GM18951 (cell line): ENCODE measurements at regions not wholly inside any gene's neighbourhood (a gene's known extent, or its start where the extent isn't known, plus 50 kb on each side); places are given as distances from the start of the nearest gene placed in this dataset.

ENCODE experiments used
- POLR2A ChIP-seq: IDR thresholded peaks from 4 replicates; pipeline ENCODE4 v1.6.1; 2011; ENCODE audit warnings: mild to moderate bottlenecking; ENCODE audit not compliant: insufficient read length, insufficient read depth; ENCODE audit errors: extremely low read depth
- in situ Hi-C: fragments of 300-500 bp; cut with MboI; formaldehyde crosslinking; loops from one replicate; pipeline ENCODE4 v1.12.0; 2022; ENCODE audit warnings: low sequenced_read_pairs, mixed read lengths, inconsistent platforms; ENCODE audit not compliant: unreplicated experiment

DNA sequence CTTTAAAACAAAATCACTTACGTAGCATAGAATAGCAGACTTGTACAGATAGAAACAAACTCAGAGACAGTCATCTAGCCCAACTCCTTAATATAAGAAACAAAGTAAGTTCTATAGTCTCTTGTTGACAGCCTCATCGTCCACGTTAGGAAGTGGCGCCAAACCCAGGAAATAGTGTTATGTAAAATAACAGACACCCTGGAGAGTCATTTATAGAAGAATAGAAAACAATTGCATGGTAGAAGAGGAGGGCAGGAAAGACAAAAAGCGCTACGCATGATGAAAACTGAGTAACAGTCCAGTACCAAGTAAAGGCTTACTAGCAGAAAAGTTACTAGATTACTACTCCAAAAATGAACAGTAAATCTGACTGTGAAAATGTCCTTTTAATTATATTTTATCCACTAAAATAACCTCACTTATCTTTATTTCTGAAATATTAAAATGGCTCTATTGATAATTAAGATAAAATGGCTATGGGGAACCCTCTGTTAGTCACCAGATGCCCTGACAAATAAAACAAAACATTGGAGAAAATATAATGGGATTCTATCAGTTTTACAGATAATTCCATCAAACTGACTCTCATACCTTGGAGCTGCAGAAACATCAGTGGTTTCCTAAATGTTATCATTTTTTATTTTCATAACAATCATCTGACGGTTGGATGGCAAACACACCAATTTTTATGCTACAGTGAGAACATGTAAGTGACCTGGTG is 434.0 kb upstream of the C9orf72 start:
- in situ Hi-C loops: no loop called here
- no peak for TF ChIP-seq POLR2A

DNA sequence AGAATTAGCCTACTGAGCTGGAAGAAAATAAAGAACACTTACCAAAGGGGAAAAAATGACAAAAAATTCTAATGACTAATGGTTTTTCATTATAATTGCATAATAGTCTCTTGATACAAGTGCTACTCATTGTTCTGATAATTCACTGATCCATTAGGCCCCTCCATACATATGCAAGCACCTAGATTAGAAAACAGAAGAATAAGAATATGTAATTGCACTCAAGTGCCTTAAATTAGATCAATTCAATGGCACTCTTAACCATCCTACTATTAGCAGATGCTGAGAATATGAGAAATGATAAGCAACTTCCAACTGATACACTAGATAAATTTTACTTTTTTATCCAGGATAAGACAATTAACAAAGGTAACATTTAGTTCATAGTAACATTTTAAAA is 440.9 kb upstream of the C9orf72 start:
- TF ChIP-seq POLR2A: no peak
- in situ Hi-C loops: no loop called here

DNA sequence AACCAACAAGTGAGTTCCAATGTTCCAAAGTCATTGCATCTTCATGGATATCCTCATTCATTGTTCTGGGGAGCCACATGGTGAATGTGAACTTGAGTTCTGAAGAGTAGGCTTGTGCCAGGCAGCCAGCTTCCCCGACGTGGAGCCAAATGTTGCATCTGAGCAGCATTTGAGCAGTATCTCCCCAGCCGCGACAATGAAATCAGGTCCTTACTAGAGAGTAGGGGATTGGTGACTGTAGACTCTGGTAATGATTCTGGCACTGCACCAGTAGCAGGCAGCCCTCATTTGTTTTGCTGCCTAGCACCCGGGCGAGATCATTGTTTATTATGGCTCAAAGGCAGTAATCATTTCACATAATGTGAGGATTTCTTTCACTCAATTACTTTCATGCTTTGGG is 451.4 kb upstream of the C9orf72 start:
- in situ Hi-C loops: no loop called here
- TF ChIP-seq POLR2A: no peak

DNA sequence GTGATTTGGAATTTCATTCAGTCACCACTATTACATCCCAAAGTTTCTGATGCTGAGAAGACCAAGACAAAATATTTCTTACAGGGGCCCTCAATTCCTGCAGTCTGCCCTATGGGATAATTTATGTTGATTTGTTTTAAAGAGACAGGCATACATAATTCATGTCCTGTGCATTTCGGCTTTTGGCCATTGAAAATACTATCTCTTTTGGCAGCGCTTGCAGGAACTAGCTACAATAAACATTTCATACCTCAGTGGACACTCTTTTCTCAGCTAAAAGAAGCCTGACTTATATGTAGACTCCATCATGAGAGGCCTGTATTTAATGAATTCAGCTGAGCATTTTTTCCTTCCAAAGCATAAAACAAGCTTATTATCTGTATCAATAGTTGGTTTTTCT is 451.9 kb upstream of the C9orf72 start:
- in situ Hi-C loops: no loop called here
- TF ChIP-seq POLR2A: no peak

DNA sequence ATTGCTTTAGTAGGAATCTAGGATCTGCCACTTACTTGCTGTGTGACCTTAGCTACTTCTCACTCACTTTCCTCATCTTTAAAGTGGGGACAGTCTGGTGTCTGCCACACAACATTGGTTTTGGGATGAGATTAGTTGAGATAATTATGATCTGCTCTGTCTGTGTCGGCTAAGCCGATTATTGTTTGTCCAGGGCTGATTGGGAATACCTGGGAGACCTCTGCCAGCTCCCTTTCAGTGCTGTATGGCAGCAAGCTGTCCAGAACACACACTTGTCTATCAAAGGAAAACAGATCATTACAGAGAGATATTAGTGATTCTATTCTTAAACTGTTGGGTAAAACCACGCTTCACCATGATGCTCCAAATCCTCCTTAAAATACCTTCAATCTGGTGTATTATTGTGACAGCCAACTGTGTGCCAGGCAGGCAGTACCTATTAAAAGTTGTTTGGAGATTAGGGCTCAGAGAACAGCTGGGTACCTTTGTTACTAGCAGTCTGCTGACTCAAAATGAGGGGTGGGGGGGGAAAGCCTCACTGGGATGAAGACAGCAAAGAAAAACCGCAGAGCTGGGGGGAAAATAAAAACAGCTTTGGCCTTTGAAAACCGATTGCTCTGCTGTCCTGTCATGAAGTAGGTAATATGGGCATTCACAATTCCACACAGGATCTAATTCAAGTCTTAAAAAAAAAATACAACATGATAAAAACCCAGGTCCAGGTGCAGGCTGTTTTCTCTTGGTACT is 458.4 kb upstream of the C9orf72 start:
- in situ Hi-C loops: no loop called here
- no peak for TF ChIP-seq POLR2A

DNA sequence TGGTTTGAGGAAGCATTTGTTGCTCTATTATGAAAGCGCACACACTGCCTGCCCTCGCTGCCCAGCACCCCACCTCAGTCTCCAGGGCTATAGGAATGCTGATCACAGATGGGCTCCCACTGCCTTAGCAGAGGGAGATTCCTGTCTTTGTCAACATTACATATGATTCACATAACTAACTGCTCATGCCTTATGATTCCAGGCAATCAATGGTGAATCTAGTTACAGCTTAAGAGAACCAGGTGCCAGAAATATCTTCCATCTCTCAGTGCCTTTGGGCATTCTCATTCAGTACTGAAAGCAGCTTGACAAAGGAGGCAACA is 458.9 kb upstream of the C9orf72 start:
- in situ Hi-C loops: no loop called here
- no peak for TF ChIP-seq POLR2A

DNA sequence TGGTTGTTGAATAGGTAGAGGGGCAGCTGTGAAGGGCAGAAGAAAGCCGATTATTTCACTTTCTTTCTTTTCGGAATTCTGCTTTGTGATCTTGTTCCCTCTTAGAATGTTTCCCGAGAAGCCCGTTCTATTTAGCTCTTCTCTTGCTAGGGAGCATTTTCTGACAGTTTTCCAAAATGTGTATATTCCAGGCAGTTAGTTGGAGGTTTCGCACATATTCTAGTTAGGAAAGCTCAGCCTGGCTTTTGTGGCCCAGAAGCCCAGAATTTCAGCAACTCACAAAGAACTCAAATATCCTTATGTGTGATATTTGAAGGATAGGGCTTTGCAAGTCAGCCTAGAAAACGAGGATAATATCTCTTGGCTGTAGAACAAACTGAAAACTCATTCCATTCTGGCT is 461.0 kb upstream of the C9orf72 start:
- TF ChIP-seq POLR2A: no peak
- in situ Hi-C loops: no loop called here

DNA sequence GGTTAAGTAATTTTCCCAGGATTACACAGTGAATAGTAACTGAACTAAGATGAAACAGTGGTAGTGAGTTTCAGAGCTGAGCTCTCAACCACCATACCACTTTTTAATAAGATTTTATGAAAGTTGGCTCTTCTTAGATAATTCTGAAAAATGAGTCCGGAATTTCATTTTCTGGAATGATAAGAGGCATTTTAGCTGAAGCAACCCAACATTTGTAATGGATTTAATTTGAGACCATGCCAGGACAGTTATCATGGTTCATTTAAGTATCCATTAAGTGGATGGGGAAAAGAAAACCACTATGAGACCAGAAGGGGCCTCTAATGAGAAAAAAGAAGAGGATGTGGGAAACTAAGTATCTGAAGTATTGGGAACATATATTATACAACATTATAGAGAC is 464.7 kb upstream of the C9orf72 start:
- no peak for TF ChIP-seq POLR2A
- in situ Hi-C loops: no loop called here

DNA sequence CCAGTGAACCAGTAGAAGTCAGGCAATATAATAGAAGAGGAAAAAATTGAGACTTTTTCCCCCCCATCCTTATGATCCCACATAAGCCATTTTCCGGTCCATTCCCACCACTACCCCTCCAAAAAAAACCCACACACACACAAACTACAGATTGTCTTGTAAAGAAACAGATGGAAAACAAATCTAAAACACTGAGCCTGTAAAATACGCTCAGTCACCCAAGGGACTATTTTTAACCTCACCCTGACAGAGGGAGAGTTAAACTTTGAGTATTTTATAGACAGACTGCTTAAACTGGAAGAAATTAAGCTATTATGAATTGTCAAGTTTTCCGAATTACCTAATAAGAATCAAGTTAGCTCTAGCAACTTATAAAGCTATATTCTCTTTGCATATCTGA is 471.8 kb upstream of the C9orf72 start:
- in situ Hi-C loops: no loop called here
- no peak for TF ChIP-seq POLR2A

DNA sequence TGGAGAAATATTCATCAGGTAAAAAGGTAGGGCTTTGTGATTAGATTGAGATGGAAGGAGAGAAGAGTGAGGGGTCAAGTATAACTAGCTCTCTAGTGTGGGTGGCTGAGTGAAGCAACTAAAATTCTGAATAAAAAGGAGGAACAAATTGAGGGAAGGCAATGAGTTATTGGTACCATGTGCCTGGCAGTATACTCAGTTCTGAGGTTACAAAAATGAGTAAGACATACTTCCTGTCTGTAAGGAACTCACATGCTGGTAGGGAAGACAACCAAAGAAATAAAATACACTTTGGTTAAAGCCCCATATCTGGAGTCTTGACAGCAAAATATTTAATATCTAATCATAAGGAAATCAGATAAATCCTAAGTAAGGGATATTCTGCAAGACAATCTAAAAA is 476.8 kb upstream of the C9orf72 start:
- in situ Hi-C loops: loop anchor here (25.0 kb wide), 1 partner anchor 313 kb away; no protein-coding TSS in a partner anchor
- TF ChIP-seq POLR2A: no peak

DNA sequence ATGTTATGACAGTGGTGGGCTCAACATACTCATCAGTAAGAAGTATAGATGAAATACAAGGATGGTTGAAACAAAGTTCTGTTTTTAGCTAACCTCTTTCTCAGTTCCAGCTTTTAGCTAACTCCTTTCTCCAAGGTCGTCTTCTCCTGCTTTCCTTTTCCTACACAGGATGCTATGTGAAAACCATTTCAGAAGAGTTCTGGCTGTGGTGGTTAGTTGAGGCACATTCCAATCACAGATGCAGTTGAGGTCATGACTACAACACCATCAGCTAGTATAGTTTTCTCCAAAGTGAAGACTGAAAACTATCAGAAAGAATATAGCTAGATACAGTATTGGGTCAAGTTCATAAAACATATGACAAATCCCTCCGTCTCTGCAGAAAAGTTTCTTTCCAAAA is 477.7 kb upstream of the C9orf72 start:
- in situ Hi-C loops: loop anchor here (25.0 kb wide), 1 partner anchor 314 kb away; no protein-coding TSS in a partner anchor
- no peak for TF ChIP-seq POLR2A

DNA sequence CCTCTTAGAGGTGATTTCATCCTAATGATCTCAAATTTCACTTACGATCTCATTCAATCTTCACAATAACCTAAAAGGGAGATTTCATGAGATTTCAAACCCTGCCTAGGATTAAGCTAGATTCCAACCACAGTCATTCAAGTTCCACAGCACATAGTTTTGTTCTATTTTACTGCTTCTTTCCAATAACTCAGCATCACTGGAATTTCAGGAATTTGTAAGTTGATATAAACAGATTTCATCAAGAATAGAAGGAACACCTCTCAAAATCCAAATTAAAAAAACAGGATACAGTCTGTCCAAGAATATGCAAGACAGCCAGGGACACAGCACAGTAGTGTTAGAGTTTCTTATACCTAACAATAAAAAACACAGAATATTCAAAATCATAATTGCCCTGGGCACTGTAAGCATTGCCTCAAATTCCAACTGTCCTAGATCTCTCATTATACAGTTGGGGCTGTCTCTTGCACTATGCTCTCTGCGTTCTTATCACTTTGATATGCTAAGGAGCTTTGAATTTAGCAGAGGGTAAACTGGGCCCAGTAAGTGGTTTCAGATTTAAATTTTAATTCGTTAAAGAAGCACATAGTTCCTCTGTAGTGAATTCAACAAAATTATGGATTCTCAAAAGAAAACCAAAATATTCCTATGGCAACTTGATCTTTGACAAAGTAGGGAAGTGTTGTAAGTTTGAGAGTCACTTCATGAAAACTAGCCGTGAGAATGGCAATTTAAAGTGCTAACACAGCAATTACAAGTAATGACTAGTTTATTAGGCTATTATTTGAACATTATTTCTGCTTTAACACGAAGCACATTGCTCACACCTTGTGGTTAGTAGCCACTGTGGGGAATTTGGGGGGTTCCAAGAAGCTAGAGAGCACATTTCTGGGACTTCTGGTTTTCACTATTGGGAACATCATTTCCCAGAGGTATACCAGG is 478.6 kb upstream of the C9orf72 start:
- in situ Hi-C loops: loop anchor here (25.0 kb wide), 1 partner anchor 315 kb away; no protein-coding TSS in a partner anchor
- no peak for TF ChIP-seq POLR2A
